ENCODE measurements at regions not wholly inside any gene's neighbourhood (a gene's known extent, or its start where the extent isn't known, plus 50 kb on each side); places are given as distances from the start of the nearest gene placed in this dataset.

- TF ChIP-seq, protein P1, sequence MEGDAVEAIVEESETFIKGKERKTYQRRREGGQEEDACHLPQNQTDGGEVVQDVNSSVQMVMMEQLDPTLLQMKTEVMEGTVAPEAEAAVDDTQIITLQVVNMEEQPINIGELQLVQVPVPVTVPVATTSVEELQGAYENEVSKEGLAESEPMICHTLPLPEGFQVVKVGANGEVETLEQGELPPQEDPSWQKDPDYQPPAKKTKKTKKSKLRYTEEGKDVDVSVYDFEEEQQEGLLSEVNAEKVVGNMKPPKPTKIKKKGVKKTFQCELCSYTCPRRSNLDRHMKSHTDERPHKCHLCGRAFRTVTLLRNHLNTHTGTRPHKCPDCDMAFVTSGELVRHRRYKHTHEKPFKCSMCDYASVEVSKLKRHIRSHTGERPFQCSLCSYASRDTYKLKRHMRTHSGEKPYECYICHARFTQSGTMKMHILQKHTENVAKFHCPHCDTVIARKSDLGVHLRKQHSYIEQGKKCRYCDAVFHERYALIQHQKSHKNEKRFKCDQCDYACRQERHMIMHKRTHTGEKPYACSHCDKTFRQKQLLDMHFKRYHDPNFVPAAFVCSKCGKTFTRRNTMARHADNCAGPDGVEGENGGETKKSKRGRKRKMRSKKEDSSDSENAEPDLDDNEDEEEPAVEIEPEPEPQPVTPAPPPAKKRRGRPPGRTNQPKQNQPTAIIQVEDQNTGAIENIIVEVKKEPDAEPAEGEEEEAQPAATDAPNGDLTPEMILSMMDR (IDR thresholded peaks at IDR 0.05) = no peak
- TF ChIP-seq POLR2A (IDR thresholded peaks at IDR 0.05) = no peak
Observed at GRCh38 chr13:34416971-34417380, 525.1 kb upstream of the NBEA start.

All from testis (tissue), 2 donors.